NCI-H774 (cell line): ENCODE measurements at regions not wholly inside any gene's neighbourhood (a gene's known extent, or its start where the extent isn't known, plus 50 kb on each side); places are given as distances from the start of the nearest gene placed in this dataset.
"Not testable (repeated sequence)": the region's sequence is repeated elsewhere in the genome, so short reads cannot be mapped to it uniquely, and the experiment has no call there.

ENCODE experiments used
- DNase-seq: peaks from one replicate; lab custom pipeline; 2025; lab: John Stamatoyannopoulos, UW

DNA sequence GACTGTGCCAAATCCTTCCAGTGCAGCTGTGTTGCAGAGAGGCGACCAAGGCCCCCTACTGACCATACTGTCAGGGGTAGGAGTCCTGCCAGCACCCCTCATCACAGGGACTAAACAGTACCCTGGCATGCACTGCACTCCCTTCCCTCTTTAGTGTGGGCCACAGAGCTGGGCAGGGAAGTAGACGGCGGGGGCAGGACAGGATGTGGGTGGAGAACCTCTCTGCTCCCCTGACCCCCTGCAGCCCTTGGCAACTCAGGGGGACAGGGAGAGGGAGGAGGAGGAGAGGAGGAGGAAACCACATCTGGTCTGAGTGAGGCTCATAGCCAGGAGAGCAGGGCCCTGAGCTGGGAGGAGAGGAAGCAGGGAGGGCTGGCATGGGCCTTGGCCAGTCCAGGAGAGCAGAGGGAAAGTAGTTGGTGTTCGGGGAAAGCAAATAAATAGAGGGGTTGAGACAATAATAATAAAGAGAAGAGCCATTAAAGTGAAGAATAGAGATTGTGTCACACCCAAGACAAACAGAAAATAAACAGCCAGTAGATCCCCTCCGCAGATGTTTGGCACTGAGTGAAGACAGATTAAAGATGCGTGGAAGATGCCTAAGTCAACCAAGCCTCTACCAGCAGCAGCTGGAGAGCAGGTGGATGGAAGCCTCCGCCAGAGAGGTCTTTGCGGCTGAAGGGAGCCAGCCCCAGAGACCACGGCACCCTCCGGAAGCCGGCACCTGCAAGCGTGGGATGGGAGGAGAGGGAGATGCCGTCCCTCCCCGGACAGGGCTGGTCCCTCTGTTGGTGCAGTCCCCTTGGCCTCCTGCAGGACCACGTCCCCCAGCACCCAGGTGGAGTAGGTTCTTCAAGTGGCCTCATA lies 61.5 kb downstream of the RPUSD4 start:
- DNase-seq = no peak

DNA sequence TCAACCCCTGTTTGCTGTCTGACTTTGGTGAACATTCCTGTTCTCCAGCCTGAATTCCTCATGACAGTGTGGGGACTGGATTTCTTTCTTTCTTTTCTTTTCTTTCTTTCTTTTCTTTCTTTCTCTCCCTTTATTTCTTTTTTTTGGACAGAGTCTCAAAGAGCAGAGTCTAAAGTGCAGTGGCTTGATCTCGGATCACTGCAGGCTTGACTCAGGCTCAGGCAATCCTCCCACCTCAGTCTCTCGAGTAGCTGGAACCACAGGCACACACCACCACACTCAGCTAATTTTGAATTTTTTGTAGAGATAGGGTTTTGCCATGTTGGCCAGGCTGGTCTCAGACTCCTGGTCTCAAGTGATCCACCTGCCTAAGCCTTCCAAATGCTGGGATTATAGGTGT lies 63.1 kb downstream of the RPUSD4 start:
- DNase-seq = no peak

DNA sequence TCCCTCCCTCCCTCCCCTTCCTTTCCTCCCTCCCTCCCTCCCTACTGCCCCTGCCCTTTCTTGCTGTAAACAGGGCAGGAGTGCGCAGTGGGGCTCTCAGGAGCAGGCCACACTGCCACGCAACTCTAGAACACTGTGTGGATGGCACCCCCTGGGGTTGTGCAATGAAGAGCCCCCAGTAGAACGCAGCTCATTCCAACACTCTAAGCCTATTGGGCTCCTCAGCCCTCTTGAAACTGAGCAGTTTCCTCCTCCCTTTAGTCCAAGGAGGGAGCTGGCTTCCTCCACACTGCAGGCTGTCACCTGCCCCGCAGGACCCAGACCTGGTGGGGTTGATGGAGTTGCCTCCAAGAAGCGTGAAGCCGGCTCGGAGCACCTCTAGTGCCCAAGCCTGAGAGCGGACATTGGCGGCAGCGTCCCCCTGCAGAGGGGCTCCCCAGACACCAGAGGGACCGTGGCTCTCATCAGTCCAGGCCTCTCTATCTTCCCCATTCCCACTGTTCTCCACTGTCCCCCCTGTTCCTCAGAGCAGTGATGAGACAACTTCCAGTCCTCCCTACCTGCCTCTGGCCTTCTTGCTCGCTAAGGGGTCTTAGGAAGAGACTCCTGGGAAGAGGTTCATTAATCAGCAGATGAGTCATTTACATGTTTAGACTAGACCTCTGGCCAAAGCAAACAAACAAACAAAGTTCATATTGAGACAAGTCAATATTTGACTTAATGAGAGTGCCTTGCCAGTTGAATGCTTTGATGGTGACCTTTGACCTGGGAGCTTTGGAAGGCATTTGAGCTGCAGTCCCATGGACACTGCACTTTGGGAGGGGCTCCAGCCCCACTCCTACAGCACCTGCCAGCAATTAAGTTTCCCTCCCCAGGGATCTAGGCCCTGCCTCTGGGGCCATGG lies 64.0 kb downstream of the RPUSD4 start:
- peak; percentile 19 for DNase-seq

DNA sequence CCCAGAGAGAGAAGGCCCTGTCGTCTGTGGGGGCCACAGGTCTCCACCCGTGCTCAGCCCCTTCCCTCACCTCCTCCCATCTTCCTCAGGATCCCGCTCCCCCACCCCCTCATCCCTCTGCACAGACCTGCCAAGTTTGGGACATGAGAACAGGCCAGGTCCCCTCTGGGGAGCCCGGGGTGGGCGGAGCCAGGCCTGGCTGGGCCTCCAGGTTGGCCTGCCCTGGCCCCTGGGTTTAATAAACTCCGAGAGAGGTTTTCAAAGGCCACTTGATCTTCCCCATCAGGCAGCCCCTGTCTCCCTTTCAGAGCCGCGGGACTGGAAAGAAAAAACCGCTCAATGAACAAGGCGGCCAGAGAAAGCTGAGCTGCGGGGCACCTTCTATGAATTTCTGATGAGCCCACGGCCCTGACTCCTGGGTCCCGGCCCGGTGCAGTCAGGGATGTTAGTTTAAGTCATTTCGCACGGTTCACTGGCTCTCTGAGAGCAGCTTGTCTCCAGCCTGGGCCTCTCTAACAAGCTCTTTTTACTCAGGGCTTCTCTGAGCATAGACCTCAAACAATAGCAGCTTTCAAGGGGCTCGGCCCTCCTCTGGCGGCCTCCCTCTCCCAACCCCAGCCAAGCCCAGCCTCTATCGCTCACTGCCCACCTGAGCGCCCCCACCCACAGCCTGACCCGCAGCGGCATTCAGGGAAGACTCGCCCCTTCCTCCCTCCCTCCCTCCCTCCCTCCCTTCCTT lies 64.8 kb downstream of the RPUSD4 start:
- peak; percentile 46 for DNase-seq

DNA sequence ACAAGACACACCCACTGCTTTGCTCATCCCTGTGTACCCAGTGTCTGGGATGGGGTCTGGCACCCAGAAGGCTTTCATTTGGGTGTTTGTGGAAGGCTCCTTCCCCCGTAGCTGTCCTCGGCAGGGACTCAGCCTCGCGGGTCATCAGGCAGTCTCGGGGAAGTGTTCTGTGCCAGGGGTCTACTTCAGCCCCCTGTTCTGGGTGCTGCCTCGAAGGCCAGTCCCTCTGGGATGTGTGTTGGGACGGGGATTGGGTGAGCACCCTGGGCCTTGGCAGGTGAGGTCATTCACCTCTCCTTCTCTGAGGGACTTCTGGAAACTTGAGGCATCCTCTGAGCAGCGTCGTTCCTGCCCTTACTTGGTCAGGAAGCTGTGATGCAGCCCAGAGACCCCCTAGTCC lies 65.5 kb downstream of the RPUSD4 start:
- no peak for DNase-seq

DNA sequence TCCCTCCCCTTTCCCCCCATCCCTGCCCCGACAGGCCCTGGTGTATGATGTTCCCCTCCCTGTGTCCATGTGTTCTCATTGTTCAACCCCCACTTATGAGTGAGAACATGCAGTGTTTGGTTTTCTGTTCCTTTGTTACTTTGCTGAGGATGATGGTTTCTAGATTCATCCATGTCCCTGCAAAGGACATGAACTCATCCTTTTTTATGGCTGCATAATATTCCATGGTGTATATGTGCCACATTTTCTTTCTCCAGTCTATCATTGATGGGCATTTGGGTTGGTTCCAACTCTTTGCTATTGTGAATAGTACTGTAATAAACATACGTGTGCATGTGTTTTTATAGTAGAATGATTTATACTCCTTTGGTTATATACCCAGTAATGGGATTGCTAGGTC lies 68.0 kb downstream of the RPUSD4 start:
- not testable (repeated sequence) for DNase-seq

DNA sequence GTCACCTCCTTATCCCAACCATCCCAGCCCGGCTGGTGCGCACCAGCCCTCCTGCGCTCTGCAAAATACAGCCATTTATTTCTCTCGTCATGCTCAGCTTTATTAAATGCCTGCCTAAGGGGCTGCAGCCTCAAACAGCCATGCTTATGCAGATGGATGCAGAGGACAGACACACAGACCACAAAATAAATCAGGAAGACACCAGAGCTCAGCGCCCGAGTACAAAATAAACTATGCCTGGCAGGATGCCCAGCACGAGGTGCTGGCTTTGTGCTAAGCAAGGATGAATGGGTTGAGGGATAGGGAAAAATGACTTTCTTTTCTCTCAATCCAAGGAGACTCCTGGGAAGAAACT lies 70.5 kb downstream of the RPUSD4 start:
- DNase-seq = peak; percentile 29

DNA sequence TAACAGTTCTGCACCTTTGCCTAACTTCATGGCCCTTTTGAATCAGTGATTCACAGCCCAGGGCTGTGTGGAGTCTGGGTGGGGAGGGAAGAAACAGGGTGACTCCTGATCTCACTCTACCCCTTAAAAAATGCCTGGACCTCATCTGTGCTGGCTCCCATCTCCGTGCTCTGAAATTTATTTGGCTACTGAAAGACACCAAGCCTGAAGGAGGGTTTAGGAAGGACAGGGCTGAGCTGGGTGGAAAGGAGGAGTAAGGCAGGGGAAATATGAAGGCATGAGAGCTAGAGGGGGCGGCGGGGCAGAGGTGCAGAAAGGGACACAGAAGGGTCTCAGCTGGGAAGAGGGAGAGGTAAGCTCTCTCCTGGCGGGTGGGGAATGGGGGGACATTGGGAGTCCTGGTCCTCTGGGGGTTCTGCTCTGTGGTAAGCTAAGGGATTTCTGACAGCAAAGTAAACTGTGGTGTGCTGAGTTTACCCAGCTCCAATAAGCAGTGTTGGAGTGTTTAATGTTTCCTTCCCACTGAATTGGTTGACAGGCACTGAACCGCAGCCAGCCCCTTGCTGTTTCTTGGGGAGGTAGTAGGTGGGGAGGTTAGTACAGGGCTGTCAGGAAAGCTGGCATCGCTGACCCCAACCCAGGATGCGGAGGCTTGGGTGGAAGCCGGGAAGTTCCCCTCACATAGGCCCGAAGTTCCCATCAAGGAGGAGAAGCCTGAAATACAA lies 71.1 kb downstream of the RPUSD4 start:
- no peak for DNase-seq

DNA sequence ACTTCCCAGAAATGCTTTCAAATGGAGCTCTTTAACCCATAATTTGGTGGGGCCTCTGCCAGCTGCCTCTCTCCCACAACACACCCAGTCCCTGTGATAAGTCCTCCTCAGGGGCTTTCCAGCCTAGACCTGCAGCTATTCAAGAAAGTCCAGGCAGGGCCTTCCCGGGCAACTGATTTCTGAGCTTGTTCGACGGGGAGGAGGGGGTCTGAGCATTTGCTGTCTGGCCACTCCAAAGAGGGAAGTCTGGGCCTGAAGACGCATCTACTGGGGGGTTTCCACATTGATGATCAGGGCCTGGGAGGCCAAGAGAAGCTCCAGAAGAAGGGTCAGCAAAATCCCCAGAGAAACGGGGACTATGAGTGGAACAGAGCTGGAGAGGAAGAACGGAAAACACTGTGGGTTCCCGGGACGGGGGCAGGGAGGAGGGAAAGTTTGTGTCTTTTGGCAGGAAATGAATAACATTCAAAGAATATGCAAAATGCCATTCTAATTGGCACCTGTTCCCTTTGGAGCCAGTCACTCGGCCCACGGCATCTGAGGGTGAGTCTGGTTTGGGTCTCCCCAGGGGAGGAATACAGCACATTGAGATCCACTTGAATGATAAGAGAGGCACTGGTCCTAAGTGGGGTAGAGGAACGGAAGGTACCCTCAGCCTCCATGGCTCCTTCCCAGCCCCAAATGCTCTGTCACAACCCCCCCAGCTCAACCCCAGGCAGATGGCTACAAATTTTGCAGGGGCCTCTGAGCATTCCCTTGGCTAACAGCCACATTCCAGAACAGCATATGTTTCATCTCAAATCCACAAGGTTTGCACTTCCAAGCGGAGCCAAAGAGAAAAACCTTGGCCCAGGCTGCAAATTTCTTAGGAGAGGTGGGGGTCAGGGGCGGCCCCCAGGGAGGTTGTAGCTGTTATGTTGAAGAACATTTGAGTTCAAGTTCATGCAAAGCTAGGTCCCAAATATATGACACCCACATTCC lies 72.0 kb downstream of the RPUSD4 start:
- no peak for DNase-seq

DNA sequence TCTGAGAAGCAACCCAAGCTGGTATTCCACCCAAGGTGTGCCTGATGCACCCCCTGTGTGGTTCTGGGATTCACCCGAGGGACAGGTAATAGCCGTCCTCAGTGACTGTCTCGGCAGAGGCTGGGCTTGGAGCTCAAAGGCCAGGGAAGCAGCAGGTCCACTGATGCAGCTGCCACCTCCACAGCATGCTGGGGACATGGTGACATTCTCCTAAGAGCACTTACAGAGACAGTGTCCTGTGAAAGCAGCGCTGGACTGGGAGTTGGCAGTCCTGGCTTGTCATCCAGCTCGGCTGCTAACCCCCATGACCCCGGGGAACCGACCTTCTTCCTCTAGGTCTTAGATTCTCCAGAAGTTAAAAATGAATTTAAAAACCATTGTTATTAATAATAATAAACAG lies 72.8 kb downstream of the RPUSD4 start:
- DNase-seq = no peak

DNA sequence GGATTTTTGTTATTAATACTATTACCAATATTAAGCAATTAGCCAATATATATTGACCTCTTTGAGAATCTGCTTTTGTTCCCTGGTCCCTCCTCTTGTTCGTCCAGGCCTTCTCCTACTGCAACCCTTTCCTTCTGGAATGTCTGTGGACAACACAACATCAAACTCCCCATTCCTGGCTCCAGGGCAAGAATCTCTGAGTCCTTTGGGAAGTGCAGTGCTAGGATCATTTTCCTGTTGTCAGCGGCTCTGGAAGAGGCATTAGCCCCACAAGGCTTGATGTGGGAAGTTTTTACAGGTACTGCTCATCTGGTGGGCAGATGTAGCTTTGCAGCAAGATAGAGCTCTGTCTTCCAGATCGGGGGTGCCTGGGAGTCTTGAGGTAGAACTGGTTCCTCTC lies 74.3 kb downstream of the RPUSD4 start:
- DNase-seq = no peak

DNA sequence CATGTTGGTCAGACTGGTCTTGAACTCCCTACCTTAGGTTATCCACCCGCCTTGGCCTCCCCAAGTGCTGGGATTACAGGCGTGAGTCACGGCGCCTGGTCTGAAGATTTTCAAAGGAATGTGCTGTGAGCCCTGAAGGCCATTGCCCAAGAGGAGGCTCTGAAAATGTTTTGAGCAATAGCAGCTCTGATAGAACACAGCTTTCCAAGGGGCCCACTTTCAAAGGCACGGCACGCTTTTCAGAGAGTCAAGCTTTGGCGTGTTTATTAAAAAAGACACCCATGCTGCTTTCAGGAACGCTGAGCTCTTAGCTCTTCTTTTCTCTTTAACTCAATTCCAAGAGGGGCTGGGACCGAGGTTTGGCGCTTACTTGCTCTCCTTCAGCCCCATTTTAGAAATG lies 73.8 kb upstream of the CDON start:
- no peak for DNase-seq

DNA sequence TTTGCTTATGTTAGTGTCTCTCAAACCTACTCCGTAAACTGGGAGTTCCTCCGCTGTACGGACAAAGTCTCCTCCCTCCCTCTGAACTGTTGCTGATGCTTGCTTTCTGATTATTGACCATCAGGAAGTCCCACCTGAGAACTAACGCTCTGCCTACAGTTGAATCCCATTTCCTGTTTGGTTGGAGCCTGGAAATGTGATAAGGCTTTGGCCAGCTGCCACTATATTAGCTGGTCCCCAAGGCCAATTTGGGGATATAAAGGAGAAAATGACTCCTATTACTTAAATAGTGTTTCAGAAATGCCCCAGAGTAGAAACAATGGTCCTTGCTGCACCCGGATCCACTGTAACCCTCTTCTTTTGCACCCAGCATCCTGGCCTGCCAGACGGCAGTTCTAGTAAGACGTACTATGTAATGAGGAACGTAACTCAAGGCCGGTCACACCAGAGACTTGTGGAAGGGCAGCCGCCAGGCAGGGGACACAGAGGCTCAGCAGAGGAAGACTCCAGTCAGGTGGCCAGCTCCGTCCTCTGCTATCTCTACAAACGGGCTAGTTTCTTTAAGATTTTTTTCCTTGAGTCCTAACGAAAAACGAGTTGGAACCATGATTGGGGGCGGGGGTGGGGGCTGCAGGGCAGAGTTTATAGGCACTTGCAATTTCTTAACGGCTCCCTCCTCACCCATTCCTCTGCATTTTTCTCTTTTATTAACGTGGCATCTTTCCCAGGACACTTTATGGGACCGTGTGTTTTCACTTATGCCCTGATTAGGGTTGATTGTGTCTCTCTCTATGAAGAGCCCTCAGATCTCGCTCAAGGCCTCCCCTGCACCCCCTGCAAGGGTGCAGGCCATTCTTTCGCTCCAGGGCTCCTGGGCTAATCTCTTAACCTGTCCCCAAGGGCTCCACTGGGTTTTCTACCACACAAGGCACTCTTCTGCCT lies 72.8 kb upstream of the CDON start:
- DNase-seq = no peak

DNA sequence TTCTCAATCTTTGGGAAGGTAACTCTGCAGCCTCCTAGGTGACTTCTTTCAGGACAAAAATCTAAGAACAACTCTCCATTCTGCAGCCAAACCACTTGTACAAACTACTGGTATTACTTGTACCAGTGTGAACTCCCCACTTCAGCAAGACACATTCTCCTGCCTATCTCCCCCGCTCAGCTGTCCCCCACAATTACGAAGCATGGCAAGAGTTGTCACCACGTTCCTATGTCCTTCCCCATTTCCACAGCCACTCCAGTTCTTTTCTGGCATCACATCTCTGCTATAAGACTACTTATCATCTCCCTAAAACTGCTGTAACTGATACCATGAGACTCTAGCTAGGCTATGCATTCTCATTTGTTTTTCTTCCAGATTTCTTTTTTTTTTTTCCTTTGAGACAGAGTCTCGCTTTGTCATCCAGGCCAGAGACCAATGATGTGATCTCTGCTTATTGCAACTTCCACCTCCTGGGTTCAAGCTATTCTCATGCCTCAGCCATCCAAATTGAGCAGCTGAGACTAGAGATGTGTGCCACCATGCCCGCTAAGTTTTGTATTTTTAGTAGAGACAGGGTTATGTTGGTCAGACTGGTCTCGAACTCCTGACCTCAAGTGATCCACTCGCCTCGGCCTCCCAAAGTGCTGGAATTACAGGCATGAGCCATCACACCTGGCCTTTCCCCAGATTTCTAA lies 71.9 kb upstream of the CDON start:
- DNase-seq = no peak

DNA sequence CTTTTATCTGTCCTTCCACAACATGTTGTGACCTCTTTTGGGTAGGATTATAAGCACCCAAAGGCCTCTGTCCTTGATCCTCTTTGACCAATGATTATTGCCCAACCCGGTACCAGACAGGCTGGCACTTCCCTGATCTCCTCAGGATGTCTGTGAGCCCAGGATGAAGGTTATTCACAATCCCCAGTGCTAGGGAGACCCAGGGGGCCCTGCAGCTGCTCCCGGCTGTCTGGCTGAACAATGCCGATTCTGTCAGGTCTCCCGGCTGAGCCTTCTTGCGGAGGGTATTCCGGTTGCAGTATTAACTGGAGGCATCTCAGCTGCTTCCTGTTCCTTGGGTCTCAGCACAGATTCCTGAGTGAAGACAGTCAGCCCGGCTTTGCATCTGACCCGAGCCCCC lies 71.2 kb upstream of the CDON start:
- DNase-seq = no peak

DNA sequence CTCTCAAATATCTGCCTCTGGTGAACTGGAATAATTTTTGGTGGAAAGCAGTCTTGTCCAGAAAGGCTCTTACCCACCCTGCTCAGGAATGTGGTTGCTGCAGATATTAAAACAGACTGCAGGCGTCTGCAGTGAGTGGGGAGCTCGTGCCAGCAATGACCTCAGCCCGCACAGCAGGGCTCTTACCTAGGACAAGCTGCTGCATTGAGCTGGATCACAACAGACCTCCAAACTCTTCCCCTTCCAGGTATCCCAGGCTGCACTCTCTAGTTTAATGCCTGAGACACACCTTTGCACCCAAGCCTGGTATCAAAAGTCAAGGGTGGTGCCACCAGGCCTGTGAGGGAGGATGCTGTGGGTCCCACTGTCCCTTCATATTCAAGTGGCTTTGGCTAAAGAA lies 69.7 kb upstream of the CDON start:
- DNase-seq = peak; percentile 50

DNA sequence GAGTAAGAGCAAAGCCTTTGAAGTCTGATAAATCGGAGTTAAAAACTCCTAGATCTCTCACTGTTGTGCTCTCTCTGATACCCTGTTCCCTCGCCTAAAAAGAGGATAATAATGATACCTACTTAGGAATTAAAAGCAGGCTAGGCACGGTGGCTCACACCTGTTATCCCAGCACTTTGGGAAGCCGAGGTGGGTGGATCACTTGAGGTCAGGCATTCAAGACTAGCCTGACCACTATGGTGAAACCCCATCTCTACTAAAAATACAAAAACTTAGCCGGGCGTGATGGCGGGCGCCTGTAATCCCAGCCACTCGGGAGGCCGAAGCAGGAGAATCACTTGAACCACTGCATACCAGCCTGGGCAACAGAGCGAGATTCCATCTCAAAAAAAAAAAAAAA lies 68.1 kb upstream of the CDON start:
- not testable (repeated sequence) for DNase-seq

DNA sequence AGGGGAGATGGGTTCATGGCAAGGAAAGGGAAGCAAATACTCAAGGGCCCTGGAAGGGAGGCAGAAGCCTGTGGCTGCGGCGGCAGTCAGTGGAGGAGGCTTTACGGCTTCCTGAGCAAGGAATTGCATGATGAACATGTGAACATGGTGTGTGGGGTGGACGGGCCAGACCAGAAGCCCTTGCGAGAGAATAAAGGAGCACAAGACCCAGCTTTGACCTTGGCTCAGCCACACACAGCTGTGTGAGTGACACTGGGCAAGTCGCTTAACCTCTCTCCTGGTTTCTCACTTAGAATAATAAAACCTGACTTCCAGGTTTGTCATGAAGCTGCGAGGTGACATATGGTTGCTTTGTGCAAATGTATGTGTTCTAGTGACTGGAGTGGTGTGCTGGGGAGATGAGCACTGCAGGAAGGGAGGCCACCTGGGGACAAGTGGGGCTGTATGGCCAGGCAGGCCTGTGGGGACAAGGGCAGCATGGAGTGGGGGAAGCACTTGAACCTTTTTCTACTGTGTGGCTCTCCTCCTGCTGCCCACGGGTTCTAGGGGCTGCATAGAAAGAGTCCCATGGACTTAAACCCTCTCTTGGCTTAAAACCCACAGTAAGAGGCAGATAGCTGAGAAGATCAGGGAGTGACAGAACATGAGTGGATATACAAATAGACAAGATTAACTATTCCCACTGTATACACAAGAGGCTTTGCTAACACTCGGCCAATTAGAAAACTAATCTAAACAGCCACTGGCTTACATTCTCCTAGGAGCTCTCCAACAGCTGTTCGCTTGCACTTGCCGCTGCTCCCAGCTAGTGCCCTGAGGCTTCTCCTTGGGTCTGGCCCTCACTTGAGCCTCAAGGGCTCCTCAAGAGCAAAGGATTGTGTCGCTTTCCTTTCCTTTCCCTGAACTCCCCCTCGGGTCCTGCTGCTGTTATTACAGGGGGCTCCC lies 67.3 kb upstream of the CDON start:
- peak; percentile 52 for DNase-seq
